ENCODE measurements at regions not wholly inside any gene's neighbourhood (a gene's known extent, or its start where the extent isn't known, plus 50 kb on each side); places are given as distances from the start of the nearest gene placed in this dataset.

- TF ChIP-seq ZNF274 (IDR thresholded peaks at IDR 0.05; ENCODE audit: low read depth, low read length) (no peak), YY1 (IDR thresholded peaks at IDR 0.05; ENCODE audit: insufficient read depth, insufficient read length) (no peak)
These were observed 88.9 kb upstream of the WLS start for GRCh38 chr1:68321084-68321685.

Measured in NT2/D1 (cell line).